Hepatocyte (in vitro differentiated cells): ENCODE measurements at regions not wholly inside any gene's neighbourhood (a gene's known extent, or its start where the extent isn't known, plus 50 kb on each side); places are given as distances from the start of the nearest gene placed in this dataset.

Experiments used
- DNase-seq: peaks from one replicate; pipeline ENCODE4 v3.0.0-alpha.2; 2016; ENCODE audit warnings: low spot score
- H2AFZ ChIP-seq: fragments of 200-600 bp; sonication (generic); 2 replicates; pipeline ENCODE4 v1.6.0; 2016; ENCODE audit warnings: antibody characterized with exemption, mild to moderate bottlenecking
- H3K27ac ChIP-seq: fragments of 200-600 bp; sonication (generic); 2 replicates; pipeline ENCODE4 v1.5.1; 2016; ENCODE audit warnings: mild to moderate bottlenecking
- H3K27me3 ChIP-seq: fragments of 200-600 bp; sonication (generic); 2 replicates; pipeline ENCODE4 v1.6.1; 2016
- H3K36me3 ChIP-seq: fragments of 200-600 bp; sonication (generic); replicated peaks from 2 replicates; pipeline ENCODE4 v1.5.1; 2016; ENCODE audit warnings: low read depth; ENCODE audit not compliant: insufficient read depth
- H3K4me1 ChIP-seq: fragments of 200-600 bp; sonication (generic); 2 replicates; pipeline ENCODE4 v1.5.1; 2016; ENCODE audit warnings: mild to moderate bottlenecking, moderate library complexity; ENCODE audit not compliant: insufficient read depth
- H3K4me2 ChIP-seq: fragments of 200-600 bp; sonication (generic); 2 replicates; pipeline ENCODE4 v1.6.0; 2016
- H3K4me3 ChIP-seq: fragments of 200-600 bp; sonication (generic); 2 replicates; pipeline ENCODE4 v1.5.1; 2016; ENCODE audit warnings: mild to moderate bottlenecking
- H3K79me2 ChIP-seq: fragments of 200-600 bp; sonication (generic); 2 replicates; pipeline ENCODE4 v1.6.0; 2017; ENCODE audit warnings: mild to moderate bottlenecking
- H3K9me2 ChIP-seq: fragments of 200-600 bp; sonication (generic); replicated peaks from 2 replicates; pipeline ENCODE4 v1.6.0; 2017; ENCODE audit warnings: mild to moderate bottlenecking; ENCODE audit not compliant: insufficient read depth
- H3K9me3 ChIP-seq: fragments of 200-600 bp; sonication (generic); 2 replicates; pipeline ENCODE4 v1.5.1; 2016; ENCODE audit warnings: low read depth, mild to moderate bottlenecking
- H4K20me1 ChIP-seq: fragments of 200-600 bp; sonication (generic); 2 replicates; pipeline ENCODE4 v1.6.0; 2016; ENCODE audit warnings: mild to moderate bottlenecking; ENCODE audit not compliant: insufficient read depth, poor library complexity, severe bottlenecking
- EZH2 ChIP-seq: fragments of 200-600 bp; sonication (generic); IDR thresholded peaks from 2 replicates; pipeline ENCODE4 v1.6.1; 2016; ENCODE audit warnings: antibody characterized with exemption, mild to moderate bottlenecking, borderline replicate concordance
- EZH2phosphoT487 ChIP-seq: fragments of 200-600 bp; sonication (generic); IDR thresholded peaks from one replicate; pipeline ENCODE4 v1.6.1; 2018; ENCODE audit warnings: antibody characterized with exemption, mild to moderate bottlenecking, low read depth, moderate library complexity; ENCODE audit not compliant: unreplicated experiment, severe bottlenecking
- WGBS: methylation state at CpG from one replicate; pipeline ENCODE4 v1.1.6; 2016; ENCODE audit warnings: low lambda C conversion rate; ENCODE audit errors: missing lambda C conversion rate; 5-methylcytosine and 5-hydroxymethylcytosine counted together
- TF ChIP-seq, protein P1 (sequence below): fragments of 200-600 bp; sonication (generic); IDR thresholded peaks from 2 replicates; pipeline ENCODE4 v1.5.1; 2016; ENCODE audit warnings: antibody characterized with exemption, mild to moderate bottlenecking; ENCODE audit not compliant: poor library complexity

DNA sequence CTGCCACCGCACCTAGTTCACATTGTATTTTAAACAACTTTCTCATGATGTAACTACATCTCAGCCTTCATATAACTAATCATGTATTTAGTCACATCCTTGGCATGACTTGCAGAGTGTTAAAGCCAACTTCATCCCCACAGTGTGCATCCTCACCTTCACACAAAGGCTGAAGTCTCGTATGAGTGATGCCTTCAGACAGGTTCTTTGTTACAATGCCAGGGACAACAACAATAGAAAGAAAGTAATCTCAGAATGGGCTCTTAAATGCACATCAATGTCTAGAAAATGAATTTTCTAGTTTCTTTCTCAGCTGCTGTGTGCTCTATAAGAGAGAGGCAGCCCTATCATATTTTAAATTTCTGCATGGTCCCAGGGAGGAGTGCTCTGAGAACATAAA, 221.3 kb downstream of the DIO2 start:
- no peaks in the 10 kb centered on the region for H3K9me2 ChIP-seq

DNA sequence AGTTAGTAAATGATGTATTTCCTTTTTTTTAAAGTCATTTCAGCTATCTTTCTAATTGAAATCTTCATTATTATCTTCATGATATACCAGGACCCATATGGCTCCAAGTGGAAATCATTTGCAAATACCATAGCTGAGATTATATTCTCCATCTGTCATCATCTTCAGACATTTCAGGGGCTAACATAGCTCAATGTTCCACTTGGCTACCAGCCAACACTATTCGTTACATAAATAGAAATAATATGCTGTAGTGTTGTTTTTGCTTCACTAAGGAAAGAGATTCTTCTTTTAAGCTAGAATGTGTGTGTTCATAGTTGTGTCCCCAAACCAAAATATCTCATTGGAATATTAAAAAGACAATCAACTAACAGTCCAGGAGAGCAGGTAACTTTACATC, 225.1 kb downstream of the DIO2 start:
- Histone ChIP-seq H3K27ac (no peak overlapping the region), H3K4me1 (peaks cover 3% of the 10 kb centered on the region), H3K36me3 (no peaks in the 10 kb centered on the region), H3K27me3 (no peaks in the 10 kb centered on the region), H3K4me3 (no peak overlapping the region), H3K9me2 (no peaks in the 10 kb centered on the region), H3K4me2 (no peak overlapping the region), H3K9me3 (no peaks in the 10 kb centered on the region), H2AFZ (no peak overlapping the region), H3K79me2 (no peaks in the 10 kb centered on the region), H4K20me1 (no peaks in the 10 kb centered on the region)
- no peak for DNase-seq
- TF ChIP-seq EZH2 (no peak), EZH2phosphoT487 (no peak)
- TF ChIP-seq, protein P1, sequence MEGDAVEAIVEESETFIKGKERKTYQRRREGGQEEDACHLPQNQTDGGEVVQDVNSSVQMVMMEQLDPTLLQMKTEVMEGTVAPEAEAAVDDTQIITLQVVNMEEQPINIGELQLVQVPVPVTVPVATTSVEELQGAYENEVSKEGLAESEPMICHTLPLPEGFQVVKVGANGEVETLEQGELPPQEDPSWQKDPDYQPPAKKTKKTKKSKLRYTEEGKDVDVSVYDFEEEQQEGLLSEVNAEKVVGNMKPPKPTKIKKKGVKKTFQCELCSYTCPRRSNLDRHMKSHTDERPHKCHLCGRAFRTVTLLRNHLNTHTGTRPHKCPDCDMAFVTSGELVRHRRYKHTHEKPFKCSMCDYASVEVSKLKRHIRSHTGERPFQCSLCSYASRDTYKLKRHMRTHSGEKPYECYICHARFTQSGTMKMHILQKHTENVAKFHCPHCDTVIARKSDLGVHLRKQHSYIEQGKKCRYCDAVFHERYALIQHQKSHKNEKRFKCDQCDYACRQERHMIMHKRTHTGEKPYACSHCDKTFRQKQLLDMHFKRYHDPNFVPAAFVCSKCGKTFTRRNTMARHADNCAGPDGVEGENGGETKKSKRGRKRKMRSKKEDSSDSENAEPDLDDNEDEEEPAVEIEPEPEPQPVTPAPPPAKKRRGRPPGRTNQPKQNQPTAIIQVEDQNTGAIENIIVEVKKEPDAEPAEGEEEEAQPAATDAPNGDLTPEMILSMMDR = no peak
- 74% methylated on average over 1 of the region's 1 CpG for WGBS

More for the DNA sequence above, 221.3 kb downstream of the DIO2 start:
- H3K4me3 ChIP-seq = no peak overlapping the region
- no peak overlapping the region for H2AFZ ChIP-seq
- H3K36me3 ChIP-seq = no peaks in the 10 kb centered on the region
- WGBS = 86% methylated on average over 2 of the region's 2 CpGs
- H3K27ac ChIP-seq = no peak overlapping the region
- no peaks in the 10 kb centered on the region for H3K79me2 ChIP-seq
- H4K20me1 ChIP-seq = no peaks in the 10 kb centered on the region
- DNase-seq = no peak
- no peak overlapping the region for H3K4me2 ChIP-seq
- no peaks in the 10 kb centered on the region for H3K9me3 ChIP-seq
- peaks cover 3% of the 10 kb centered on the region for H3K4me1 ChIP-seq
- TF ChIP-seq, protein P1 = no peak
- H3K27me3 ChIP-seq = no peaks in the 10 kb centered on the region

DNA sequence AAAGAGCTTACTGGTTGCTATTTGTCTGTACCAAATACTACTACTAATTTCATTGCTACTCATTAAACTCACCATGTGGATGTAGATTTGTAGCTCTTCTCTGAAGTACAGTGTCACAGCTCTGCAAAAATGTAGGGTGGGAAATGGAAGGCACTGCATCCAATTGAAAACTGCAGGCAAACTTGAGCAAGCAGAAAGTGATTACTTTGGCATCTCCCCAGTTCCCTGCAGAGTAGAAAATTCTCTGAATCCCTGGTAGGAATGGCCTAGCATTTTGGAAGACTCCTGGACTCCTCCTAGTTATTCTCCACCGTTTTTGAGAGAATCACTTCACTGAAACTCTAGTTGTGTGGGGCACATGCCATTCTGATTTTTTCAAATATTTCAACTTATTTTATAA, 239.1 kb downstream of the DIO2 start:
- Histone ChIP-seq H3K79me2 (no peaks in the 10 kb centered on the region), H3K4me2 (no peak overlapping the region), H3K4me1 (no peaks in the 10 kb centered on the region), H3K9me2 (no peaks in the 10 kb centered on the region), H3K27ac (no peak overlapping the region), H3K9me3 (no peaks in the 10 kb centered on the region), H2AFZ (no peak overlapping the region), H4K20me1 (no peaks in the 10 kb centered on the region), H3K4me3 (no peak overlapping the region), H3K27me3 (no peaks in the 10 kb centered on the region), H3K36me3 (no peaks in the 10 kb centered on the region)
- WGBS = 75% methylated on average over 1 of the region's 1 CpG
- TF ChIP-seq, protein P1 = no peak
- no peak for TF ChIP-seq EZH2
- TF ChIP-seq EZH2phosphoT487 = no peak
- no peak for DNase-seq

DNA sequence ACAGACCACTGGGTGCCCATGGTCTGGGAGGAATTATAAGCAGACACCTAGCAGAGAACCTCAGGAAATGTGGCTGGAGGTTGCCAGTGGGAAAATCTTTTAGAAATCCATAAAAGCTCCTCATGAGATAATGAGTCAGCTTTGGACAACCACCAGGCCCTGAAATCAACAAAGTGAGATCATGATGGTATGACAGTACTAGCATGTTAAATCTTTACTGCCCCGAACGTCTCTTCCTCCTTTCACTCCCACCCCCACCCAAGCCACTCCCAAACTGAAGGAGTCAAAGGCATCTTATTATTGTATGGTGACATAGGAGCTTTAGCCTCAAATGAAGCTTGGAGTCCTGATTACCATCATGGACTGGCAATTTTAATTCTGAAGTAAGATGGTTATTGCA, 240.0 kb downstream of the DIO2 start:
- H3K27me3 ChIP-seq = no peaks in the 10 kb centered on the region
- peak; percentile 15 for DNase-seq
- H3K36me3 ChIP-seq = no peaks in the 10 kb centered on the region
- H4K20me1 ChIP-seq = no peaks in the 10 kb centered on the region
- TF ChIP-seq EZH2 (no peak), EZH2phosphoT487 (no peak)
- TF ChIP-seq, protein P1 = no peak
- no peaks in the 10 kb centered on the region for H3K9me3 ChIP-seq
- H3K27ac ChIP-seq = no peak overlapping the region
- no peak overlapping the region for H2AFZ ChIP-seq
- 27% methylated on average over 2 of the region's 2 CpGs for WGBS
- H3K4me3 ChIP-seq = no peak overlapping the region
- H3K4me1 ChIP-seq = no peaks in the 10 kb centered on the region
- no peaks in the 10 kb centered on the region for H3K79me2 ChIP-seq
- H3K4me2 ChIP-seq = no peak overlapping the region
- no peaks in the 10 kb centered on the region for H3K9me2 ChIP-seq
